Colonic mucosa (tissue), 4 donors: ENCODE measurements at regions not wholly inside any gene's neighbourhood (a gene's known extent, or its start where the extent isn't known, plus 50 kb on each side); places are given as distances from the start of the nearest gene placed in this dataset.

Experiments
- DNase-seq: peaks from one replicate; pipeline ENCODE4 v3.0.0-alpha.2; 2020
- H3K27ac ChIP-seq: fragments of 200-600 bp; one replicate; pipeline ENCODE4 v1.8.0; 2021
- H3K27me3 ChIP-seq: fragments of 200-600 bp; one replicate; pipeline ENCODE4 v1.8.0; 2021
- H3K36me3 ChIP-seq: fragments of 200-600 bp; one replicate; pipeline ENCODE4 v1.8.0; 2021
- H3K4me1 ChIP-seq: fragments of 200-600 bp; one replicate; pipeline ENCODE4 v1.8.0; 2021; ENCODE audit warnings: mild to moderate bottlenecking
- H3K4me3 ChIP-seq: fragments of 200-600 bp; one replicate; pipeline ENCODE4 v1.8.0; 2021
- H3K9ac ChIP-seq, 2 donors: one replicate each; pipeline ENCODE4 v1.7.0; 2013; ENCODE audit warnings: control low read depth in 2 of 2, low read depth in 2 of 2, low read length in 2 of 2
- H3K9me3 ChIP-seq: fragments of 200-600 bp; one replicate; pipeline ENCODE4 v1.8.0; 2021
- intact Hi-C: fragments of 100-400 bp; cut with DNase I; formaldehyde crosslinking; loops from one replicate; pipeline ENCODE4 v1.14.1; 2022
- TF ChIP-seq, protein P1 (sequence below): fragments of 200-600 bp; IDR thresholded peaks from one replicate; pipeline ENCODE4 v1.8.0; 2022; ENCODE audit warnings: antibody characterized with exemption, mild to moderate bottlenecking
- donor health status: healthy.
- donor health status: DM: no; HTN: no; CAD: no.
- donor health status: DM: no; HTN: no; CAD: no.

DNA sequence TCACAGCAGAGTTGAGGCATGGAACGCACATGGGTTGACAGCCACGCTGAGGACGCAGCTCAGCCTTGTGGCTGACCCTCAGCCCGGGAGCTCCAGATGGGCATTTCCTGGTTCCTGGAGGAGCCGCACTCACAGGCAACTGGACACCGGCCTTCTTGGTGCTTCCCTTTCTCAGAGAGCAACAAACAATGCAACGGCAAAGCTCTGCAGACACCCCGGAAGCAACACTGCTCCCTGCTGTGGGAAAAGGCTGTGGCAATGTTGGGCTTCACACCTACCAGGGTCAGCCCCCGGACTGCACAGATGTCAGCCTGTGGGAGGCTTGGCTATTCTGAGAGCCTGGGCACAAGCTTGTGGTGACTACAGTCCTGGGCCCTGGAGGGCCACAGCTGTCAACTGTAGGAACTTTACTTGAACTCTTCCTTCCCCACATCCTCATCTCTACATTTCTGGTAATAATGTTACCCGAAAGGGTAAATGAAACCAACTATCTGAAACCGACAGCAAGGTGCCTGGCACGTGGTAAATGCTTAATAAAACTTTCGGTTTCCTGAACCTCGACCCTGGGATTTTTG lies 597.5 kb upstream of the MKI67 start:
- intact Hi-C loops, result no loop called here

GRCh38 chr10:128725531-128725930 lies 599.3 kb upstream of the MKI67 start:
- no peaks in the 10 kb centered on the region for H3K27me3 ChIP-seq
- intact Hi-C loops, result no loop called here
- no peak for DNase-seq

More for the DNA sequence above, 597.5 kb upstream of the MKI67 start:
- Histone ChIP-seq H3K4me1 (no peaks in the 10 kb centered on the region), H3K27me3 (no peaks in the 10 kb centered on the region), H3K36me3 (no peaks in the 10 kb centered on the region), H3K4me3 (no peak overlapping the region), H3K9ac (no peak overlapping the region), H3K27ac (no peak overlapping the region), H3K9me3 (no peaks in the 10 kb centered on the region)
- TF ChIP-seq, protein P1, sequence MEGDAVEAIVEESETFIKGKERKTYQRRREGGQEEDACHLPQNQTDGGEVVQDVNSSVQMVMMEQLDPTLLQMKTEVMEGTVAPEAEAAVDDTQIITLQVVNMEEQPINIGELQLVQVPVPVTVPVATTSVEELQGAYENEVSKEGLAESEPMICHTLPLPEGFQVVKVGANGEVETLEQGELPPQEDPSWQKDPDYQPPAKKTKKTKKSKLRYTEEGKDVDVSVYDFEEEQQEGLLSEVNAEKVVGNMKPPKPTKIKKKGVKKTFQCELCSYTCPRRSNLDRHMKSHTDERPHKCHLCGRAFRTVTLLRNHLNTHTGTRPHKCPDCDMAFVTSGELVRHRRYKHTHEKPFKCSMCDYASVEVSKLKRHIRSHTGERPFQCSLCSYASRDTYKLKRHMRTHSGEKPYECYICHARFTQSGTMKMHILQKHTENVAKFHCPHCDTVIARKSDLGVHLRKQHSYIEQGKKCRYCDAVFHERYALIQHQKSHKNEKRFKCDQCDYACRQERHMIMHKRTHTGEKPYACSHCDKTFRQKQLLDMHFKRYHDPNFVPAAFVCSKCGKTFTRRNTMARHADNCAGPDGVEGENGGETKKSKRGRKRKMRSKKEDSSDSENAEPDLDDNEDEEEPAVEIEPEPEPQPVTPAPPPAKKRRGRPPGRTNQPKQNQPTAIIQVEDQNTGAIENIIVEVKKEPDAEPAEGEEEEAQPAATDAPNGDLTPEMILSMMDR, result no peak
- DNase-seq, result no peak

GRCh38 chr10:128727114-128727513 lies 600.9 kb upstream of the MKI67 start:
- intact Hi-C loops, result no loop called here
- Histone ChIP-seq H3K4me3 (no peak overlapping the region), H3K9ac (no peak overlapping the region), H3K36me3 (no peaks in the 10 kb centered on the region), H3K27ac (no peak overlapping the region), H3K9me3 (no peaks in the 10 kb centered on the region), H3K27me3 (no peaks in the 10 kb centered on the region), H3K4me1 (no peaks in the 10 kb centered on the region)
- DNase-seq, result no peak
- TF ChIP-seq, protein P1, result no peak

More at GRCh38 chr10:128725531-128725930, 599.3 kb upstream of the MKI67 start:
- H3K4me3 ChIP-seq, result no peak overlapping the region
- no peaks in the 10 kb centered on the region for H3K4me1 ChIP-seq
- TF ChIP-seq, protein P1, result no peak
- no peaks in the 10 kb centered on the region for H3K36me3 ChIP-seq
- no peaks in the 10 kb centered on the region for H3K9me3 ChIP-seq
- no peak overlapping the region for H3K27ac ChIP-seq
- H3K9ac ChIP-seq, result no peak overlapping the region

DNA sequence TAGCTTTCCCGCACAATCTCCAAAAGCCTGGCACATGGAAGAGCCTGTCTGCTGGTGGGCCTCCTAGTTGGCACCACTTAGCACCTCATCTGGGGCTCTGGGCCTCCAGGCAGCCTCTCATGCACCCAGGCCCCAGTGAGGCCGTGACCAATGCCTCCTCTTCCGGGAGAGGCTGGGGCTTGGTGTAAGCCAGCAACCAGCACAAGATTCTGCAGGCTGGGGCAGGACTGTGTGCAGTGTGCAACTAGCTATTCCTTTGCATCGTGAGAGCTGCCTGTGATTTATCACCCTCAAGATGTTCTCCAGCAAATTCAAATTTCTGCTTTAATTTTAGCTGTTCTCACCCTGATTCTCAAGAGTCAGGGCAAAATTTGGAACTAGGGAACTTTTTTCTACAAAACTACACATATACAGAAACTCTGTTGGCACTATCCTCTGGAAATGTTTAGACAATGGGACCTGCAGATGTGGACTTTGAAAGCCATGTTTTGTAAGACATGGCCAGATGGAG lies 603.7 kb upstream of the MKI67 start:
- TF ChIP-seq, protein P1, result no peak
- no peak overlapping the region for H3K4me3 ChIP-seq
- no peaks in the 10 kb centered on the region for H3K9me3 ChIP-seq
- H3K27ac ChIP-seq, result no peak overlapping the region
- H3K9ac ChIP-seq, result no peak overlapping the region
- DNase-seq, result no peak
- H3K36me3 ChIP-seq, result no peaks in the 10 kb centered on the region
- no peaks in the 10 kb centered on the region for H3K4me1 ChIP-seq
- intact Hi-C loops, result no loop called here
- H3K27me3 ChIP-seq, result no peaks in the 10 kb centered on the region

DNA sequence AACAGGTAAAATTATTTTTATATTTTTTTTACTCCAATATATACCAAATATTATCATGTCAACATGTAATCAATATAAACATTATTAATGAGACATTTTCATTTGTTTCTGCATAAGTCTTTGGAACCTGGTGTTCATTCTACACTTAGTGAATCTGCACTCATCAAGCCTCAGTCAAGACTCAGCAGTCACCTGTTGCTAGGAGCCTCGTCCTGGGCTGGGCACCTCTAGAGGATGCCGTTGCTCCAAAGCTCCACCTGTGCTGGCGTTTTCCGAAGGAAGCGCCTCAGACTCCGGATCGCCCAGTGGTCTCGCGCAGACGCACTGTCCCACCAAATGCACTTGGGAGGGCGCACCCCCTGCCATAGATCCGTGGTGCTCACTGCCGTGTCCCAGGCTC lies 604.7 kb upstream of the MKI67 start:
- TF ChIP-seq, protein P1, result no peak
- Histone ChIP-seq H3K27ac (no peak overlapping the region), H3K4me1 (no peaks in the 10 kb centered on the region), H3K9me3 (no peaks in the 10 kb centered on the region), H3K9ac (no peak overlapping the region), H3K36me3 (no peaks in the 10 kb centered on the region), H3K4me3 (no peak overlapping the region), H3K27me3 (no peaks in the 10 kb centered on the region)
- intact Hi-C loops, result no loop called here
- DNase-seq, result no peak
